ENCODE measurements at regions not wholly inside any gene's neighbourhood (a gene's known extent, or its start where the extent isn't known, plus 50 kb on each side); places are given as distances from the start of the nearest gene placed in this dataset.

- no peak for TF ChIP-seq CTCF (IDR thresholded peaks at IDR 0.05; ENCODE audit: low read depth, low read length)
- Histone ChIP-seq H3K4me3 (ENCODE audit: low read depth, low read length) (no peak overlapping the region), H3K36me3 (no peaks in the 10 kb centered on the region), H3K9me3 (ENCODE audit: severe bottlenecking) (no peaks in the 10 kb centered on the region), H3K27ac (no peak overlapping the region), H3K27me3 (ENCODE audit: insufficient read depth, low read depth, severe bottlenecking) (no peaks in the 10 kb centered on the region)
- DNase-seq, result no peak
Measured at GRCh38 chr12:97940629-97941028, 478.0 kb downstream of the RMST start.

DNA sequence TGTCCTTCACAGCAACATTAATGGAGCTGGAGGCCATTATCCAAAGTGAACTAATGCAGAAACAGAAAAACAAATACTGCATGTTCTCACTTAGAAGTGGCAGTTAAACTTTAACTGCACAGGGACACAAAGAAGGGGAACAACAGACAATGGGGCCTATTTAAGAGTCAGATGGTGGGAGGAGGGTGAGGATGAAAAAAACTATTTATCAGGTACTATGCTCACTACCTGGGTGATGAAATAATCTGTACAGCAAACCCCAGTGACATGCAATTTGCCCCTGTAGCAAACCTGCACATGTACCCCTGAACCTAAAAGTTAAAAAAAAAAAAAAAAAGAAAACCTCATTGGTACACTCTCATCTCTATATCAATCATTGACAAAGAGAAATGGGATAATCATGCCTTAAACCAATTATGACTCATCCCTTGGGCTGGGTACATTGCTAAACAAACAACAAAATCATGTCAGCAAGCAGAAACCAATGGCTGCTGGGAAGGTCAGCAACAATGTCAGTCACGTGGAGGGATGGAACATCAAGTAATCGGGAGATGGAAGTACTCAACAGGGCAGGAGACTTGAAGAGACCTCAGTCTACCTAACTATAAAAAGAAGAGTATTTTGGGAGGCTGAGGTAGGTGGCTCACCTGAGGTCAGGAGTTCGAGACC, 479.2 kb downstream of the RMST start:
- no peaks in the 10 kb centered on the region for H3K9me3 ChIP-seq (ENCODE audit: severe bottlenecking)
- H3K4me3 ChIP-seq (ENCODE audit: low read depth, low read length), result no peak overlapping the region
- H3K36me3 ChIP-seq, result no peaks in the 10 kb centered on the region
- no peak for TF ChIP-seq CTCF (IDR thresholded peaks at IDR 0.05; ENCODE audit: low read depth, low read length)
- H3K27me3 ChIP-seq (ENCODE audit: insufficient read depth, low read depth, severe bottlenecking), result no peaks in the 10 kb centered on the region
- H3K27ac ChIP-seq, result no peak overlapping the region
- DNase-seq, result no peak

- no peak for DNase-seq
- Histone ChIP-seq H3K9me3 (ENCODE audit: severe bottlenecking) (no peaks in the 10 kb centered on the region), H3K27ac (no peak overlapping the region), H3K4me3 (ENCODE audit: low read depth, low read length) (no peak overlapping the region), H3K36me3 (no peaks in the 10 kb centered on the region), H3K27me3 (ENCODE audit: insufficient read depth, low read depth, severe bottlenecking) (no peaks in the 10 kb centered on the region)
- TF ChIP-seq CTCF (IDR thresholded peaks at IDR 0.05; ENCODE audit: low read depth, low read length), result no peak
Measured at GRCh38 chr12:97943359-97943758, 480.8 kb downstream of the RMST start.

- TF ChIP-seq CTCF (IDR thresholded peaks at IDR 0.05; ENCODE audit: low read depth, low read length), result no peak
- DNase-seq, result no peak
- no peaks in the 10 kb centered on the region for H3K9me3 ChIP-seq (ENCODE audit: severe bottlenecking)
Measured at GRCh38 chr12:97944576-97944975, 482.0 kb downstream of the RMST start.

GRCh38 chr12:97946701-97947100, 484.1 kb downstream of the RMST start:
- Histone ChIP-seq H3K27me3 (ENCODE audit: insufficient read depth, low read depth, severe bottlenecking) (no peaks in the 10 kb centered on the region), H3K4me3 (ENCODE audit: low read depth, low read length) (no peak overlapping the region), H3K9me3 (ENCODE audit: severe bottlenecking) (no peaks in the 10 kb centered on the region), H3K36me3 (no peaks in the 10 kb centered on the region), H3K27ac (no peak overlapping the region)
- TF ChIP-seq CTCF (IDR thresholded peaks at IDR 0.05; ENCODE audit: low read depth, low read length), result no peak
- no peak for DNase-seq

More at GRCh38 chr12:97944576-97944975, 482.0 kb downstream of the RMST start:
- Histone ChIP-seq H3K36me3 (no peaks in the 10 kb centered on the region), H3K27ac (no peak overlapping the region), H3K27me3 (ENCODE audit: insufficient read depth, low read depth, severe bottlenecking) (no peaks in the 10 kb centered on the region), H3K4me3 (ENCODE audit: low read depth, low read length) (no peak overlapping the region)

DNA sequence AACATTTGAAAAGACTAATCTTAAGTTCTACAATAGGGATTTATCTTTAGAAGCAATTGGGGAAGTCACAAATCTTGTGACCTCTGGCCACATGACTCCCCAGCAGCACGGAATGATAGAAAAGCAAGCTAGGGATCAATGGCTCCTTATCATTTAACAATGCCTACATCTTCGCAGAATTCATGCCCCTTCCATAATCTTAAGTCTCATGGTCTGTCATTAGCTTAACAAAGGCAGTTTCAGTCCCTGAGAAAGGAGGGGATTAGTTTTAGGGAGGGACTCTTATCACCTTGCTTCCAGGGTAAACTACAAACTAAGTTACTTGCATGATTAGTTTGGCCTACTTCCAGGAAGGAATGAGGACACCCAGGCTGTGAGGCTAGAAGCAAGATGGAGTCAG, 486.0 kb downstream of the RMST start:
- no peak for DNase-seq
- Histone ChIP-seq H3K27ac (no peak overlapping the region), H3K36me3 (no peaks in the 10 kb centered on the region), H3K4me3 (ENCODE audit: low read depth, low read length) (no peak overlapping the region), H3K27me3 (ENCODE audit: insufficient read depth, low read depth, severe bottlenecking) (no peaks in the 10 kb centered on the region), H3K9me3 (ENCODE audit: severe bottlenecking) (no peaks in the 10 kb centered on the region)
- TF ChIP-seq CTCF (IDR thresholded peaks at IDR 0.05; ENCODE audit: low read depth, low read length), result no peak

Measured in WERI-Rb-1 (cell line).